GM13976 (cell line): ENCODE measurements at regions not wholly inside any gene's neighbourhood (a gene's known extent, or its start where the extent isn't known, plus 50 kb on each side); places are given as distances from the start of the nearest gene placed in this dataset.

Experiments used
- DNase-seq: peaks from one replicate; pipeline ENCODE4 v3.0.0; 2012; ENCODE audit warnings: low spot score
- CTCF ChIP-seq: IDR thresholded peaks from 2 replicates; pipeline ENCODE4 v1.5.1; 2012; ENCODE audit warnings: borderline replicate concordance, mild to moderate bottlenecking; ENCODE audit not compliant: insufficient read depth; ENCODE audit errors: extremely low read depth, missing control alignments, control extremely low read depth
- in situ Hi-C: fragments of 300-500 bp; cut with MboI; formaldehyde crosslinking; loops from one replicate; pipeline ENCODE4 v1.12.0; 2022; ENCODE audit warnings: low sequenced_read_pairs, mixed read lengths, inconsistent platforms; ENCODE audit not compliant: unreplicated experiment

- in situ Hi-C loops = no loop called here
- TF ChIP-seq CTCF = no peak
- DNase-seq = peak; percentile 28
These were observed 65.3 kb upstream of the ADAMTS2 start for GRCh38 chr5:179410291-179411160.

- TF ChIP-seq CTCF = no peak
- in situ Hi-C loops = no loop called here
- no peak for DNase-seq
These were observed 64.5 kb upstream of the ADAMTS2 start for GRCh38 chr5:179409806-179410205.

DNA sequence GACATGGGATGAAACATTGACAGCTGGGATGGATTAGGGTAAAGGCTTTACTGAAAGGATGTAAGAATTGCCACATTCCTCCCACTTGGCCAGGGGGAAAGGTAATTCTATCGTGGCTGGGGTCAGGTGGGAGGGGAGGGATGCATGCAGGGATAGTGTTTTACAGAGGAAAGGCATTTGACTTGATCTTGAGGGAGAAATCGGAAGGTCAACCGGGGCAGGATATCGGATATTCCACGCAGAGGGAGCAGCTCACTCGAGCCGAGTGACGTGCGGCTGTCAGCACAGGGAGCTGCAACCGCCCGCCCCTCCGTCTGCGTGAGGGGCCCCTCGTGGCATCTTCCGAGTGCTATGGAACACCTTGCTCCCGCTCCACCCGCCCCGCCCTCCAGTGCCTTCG, 63.4 kb upstream of the ADAMTS2 start:
- in situ Hi-C loops = no loop called here
- peak; percentile 17 for DNase-seq
- no peak for TF ChIP-seq CTCF

DNA sequence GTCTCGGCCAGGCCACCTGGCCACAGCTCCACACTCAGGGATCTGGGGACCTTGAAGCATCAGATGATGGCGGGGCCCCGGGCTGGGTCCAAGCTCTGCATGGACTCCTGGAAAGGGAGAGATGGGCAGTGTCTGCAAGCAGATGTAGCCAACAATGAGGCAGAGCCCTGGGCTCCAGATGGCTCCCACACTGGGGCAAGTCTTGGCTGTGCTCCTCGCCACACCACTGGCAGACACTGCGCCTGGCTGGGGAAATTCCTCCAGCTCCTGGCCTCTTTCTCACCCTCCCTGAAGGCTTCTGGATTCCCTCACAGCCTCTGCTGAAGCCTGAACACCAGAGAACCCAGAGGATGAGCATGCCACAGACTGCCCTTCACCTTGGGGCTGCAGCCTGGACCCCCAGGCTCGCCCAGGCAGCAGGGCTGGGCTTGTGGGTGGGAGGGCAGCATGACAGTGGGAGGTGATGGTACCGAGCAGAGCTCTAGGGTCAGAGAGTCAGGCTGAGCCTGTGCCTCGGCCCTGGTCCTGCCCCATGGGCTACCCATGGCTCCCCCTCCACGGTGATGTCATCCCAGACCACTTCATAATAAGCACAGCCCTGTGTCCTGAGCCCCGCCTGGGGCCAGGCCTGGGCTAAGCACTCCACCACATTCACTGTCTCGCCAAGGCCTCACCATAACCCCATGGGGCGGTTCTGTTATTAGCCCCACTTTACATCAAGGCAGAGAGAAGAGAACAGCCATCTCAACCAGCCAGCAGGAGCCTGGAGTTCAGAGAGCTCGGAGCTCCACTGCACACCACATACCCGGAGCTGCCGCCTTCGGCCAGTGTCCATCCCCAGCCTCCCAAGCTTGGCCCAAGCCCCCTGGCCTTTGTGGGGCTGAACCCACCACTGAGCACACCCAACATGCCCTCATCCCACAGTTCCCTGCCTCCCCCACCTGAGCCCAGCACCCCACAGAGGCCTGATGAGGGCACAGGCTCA, 62.2 kb upstream of the ADAMTS2 start:
- in situ Hi-C loops = no loop called here
- TF ChIP-seq CTCF = no peak
- peak; percentile 17 for DNase-seq

- no peak for TF ChIP-seq CTCF
- in situ Hi-C loops = no loop called here
- peak; percentile 21 for DNase-seq
These were observed 61.0 kb upstream of the ADAMTS2 start for GRCh38 chr5:179406031-179406961.
